ENCODE measurements at regions not wholly inside any gene's neighbourhood (a gene's known extent, or its start where the extent isn't known, plus 50 kb on each side); places are given as distances from the start of the nearest gene placed in this dataset.

DNA sequence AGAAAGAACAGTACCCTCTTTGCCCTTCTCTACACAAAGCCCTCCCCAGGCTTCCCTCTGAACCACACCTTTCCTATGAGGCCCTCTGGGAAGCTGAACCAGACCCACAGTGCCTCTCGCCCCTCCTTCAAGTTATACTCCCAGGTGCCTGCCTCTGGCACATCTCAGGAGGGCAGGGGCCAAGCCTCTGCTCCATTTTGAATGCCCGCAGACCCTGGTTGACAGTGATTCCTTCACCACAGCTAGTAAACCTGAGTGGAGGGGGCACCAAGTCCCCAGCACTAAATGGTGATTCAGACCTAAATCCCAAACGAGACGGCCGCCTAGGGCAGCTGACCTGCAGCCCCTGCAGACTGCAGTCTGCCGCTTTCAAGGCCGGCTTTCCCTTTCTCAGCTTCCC lies 230.5 kb upstream of the ZNF32 start:
- no peak overlapping the region for H3K9ac ChIP-seq (ENCODE audit: low read length)
- H3K9me3 ChIP-seq (ENCODE audit: insufficient read depth, low read length): no peaks in the 10 kb centered on the region
- no peak for TF ChIP-seq EZH2phosphoT487 (IDR thresholded peaks at IDR 0.05; ENCODE audit: low read depth)
- TF ChIP-seq, protein P1, sequence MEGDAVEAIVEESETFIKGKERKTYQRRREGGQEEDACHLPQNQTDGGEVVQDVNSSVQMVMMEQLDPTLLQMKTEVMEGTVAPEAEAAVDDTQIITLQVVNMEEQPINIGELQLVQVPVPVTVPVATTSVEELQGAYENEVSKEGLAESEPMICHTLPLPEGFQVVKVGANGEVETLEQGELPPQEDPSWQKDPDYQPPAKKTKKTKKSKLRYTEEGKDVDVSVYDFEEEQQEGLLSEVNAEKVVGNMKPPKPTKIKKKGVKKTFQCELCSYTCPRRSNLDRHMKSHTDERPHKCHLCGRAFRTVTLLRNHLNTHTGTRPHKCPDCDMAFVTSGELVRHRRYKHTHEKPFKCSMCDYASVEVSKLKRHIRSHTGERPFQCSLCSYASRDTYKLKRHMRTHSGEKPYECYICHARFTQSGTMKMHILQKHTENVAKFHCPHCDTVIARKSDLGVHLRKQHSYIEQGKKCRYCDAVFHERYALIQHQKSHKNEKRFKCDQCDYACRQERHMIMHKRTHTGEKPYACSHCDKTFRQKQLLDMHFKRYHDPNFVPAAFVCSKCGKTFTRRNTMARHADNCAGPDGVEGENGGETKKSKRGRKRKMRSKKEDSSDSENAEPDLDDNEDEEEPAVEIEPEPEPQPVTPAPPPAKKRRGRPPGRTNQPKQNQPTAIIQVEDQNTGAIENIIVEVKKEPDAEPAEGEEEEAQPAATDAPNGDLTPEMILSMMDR (IDR thresholded peaks at IDR 0.05; ENCODE audit: low read depth, low read length): no peak
- no peaks in the 10 kb centered on the region for H3K4me1 ChIP-seq (ENCODE audit: low read length)
- H3K4me2 ChIP-seq (ENCODE audit: low read length): no peak overlapping the region
- H3K27me3 ChIP-seq (ENCODE audit: low read depth, low read length): no peaks in the 10 kb centered on the region
- H3K36me3 ChIP-seq (replicated peaks; ENCODE audit: low read depth, low read length): no peaks in the 10 kb centered on the region
- H3K27ac ChIP-seq (ENCODE audit: low read length): no peak overlapping the region
- H3K4me3 ChIP-seq (ENCODE audit: low read length): no peak overlapping the region
- no peaks in the 10 kb centered on the region for H4K20me1 ChIP-seq (ENCODE audit: insufficient read depth, low read length)
- H2AFZ ChIP-seq (ENCODE audit: low read depth, low read length): no peak overlapping the region
- no peaks in the 10 kb centered on the region for H3K79me2 ChIP-seq (ENCODE audit: low read length)

DNA sequence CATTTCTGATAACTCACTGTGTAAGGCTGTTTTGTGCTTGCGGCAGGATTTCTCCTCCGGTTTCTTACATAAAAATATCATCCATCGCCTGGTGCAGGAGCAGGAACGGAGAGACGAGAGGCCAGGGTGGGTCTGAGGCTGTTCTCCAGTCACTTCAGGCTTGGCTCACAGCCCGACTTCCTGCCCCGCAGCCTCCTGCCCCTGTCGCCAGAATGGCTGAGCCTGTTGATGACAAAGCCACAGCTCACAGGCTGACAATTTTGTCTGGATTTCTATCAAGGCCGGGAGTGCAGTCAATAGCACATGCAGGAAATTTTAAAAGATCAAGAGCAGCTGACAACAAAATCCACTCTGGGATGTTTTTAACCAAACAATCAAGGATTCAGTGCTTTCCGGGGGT lies 229.7 kb upstream of the ZNF32 start:
- no peaks in the 10 kb centered on the region for H3K4me1 ChIP-seq (ENCODE audit: low read length)
- H3K4me2 ChIP-seq (ENCODE audit: low read length): no peak overlapping the region
- TF ChIP-seq, protein P1 (IDR thresholded peaks at IDR 0.05; ENCODE audit: low read depth, low read length): no peak
- no peak for TF ChIP-seq EZH2phosphoT487 (IDR thresholded peaks at IDR 0.05; ENCODE audit: low read depth)
- H4K20me1 ChIP-seq (ENCODE audit: insufficient read depth, low read length): no peaks in the 10 kb centered on the region
- no peak overlapping the region for H2AFZ ChIP-seq (ENCODE audit: low read depth, low read length)
- H3K36me3 ChIP-seq (replicated peaks; ENCODE audit: low read depth, low read length): no peaks in the 10 kb centered on the region
- no peaks in the 10 kb centered on the region for H3K79me2 ChIP-seq (ENCODE audit: low read length)
- no peak overlapping the region for H3K9ac ChIP-seq (ENCODE audit: low read length)
- no peaks in the 10 kb centered on the region for H3K9me3 ChIP-seq (ENCODE audit: insufficient read depth, low read length)
- no peak overlapping the region for H3K27ac ChIP-seq (ENCODE audit: low read length)
- no peak overlapping the region for H3K4me3 ChIP-seq (ENCODE audit: low read length)
- no peaks in the 10 kb centered on the region for H3K27me3 ChIP-seq (ENCODE audit: low read depth, low read length)

DNA sequence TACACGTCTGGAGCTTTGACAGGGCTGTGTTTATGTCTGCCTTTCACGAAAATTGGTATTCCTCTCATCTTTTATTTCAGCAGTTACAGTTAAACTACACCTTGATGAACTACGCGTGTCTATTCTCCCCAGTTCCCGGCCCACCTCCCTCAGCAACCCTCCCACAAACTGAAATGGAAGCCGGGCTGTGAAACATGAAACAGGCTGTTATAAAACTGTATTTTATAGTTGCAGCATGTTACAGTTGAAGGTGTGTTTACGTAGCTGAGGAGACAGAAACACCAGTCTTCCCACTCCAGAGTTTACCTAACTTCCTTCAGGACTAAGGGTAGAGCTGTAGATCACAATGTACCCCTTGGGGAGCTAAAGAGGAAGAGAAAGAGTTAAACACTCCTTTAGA lies 228.3 kb upstream of the ZNF32 start:
- Histone ChIP-seq H3K4me3 (ENCODE audit: low read length) (no peak overlapping the region), H3K36me3 (replicated peaks; ENCODE audit: low read depth, low read length) (no peaks in the 10 kb centered on the region), H2AFZ (ENCODE audit: low read depth, low read length) (no peak overlapping the region), H3K27ac (ENCODE audit: low read length) (no peak overlapping the region), H3K4me1 (ENCODE audit: low read length) (no peaks in the 10 kb centered on the region), H3K9ac (ENCODE audit: low read length) (no peak overlapping the region), H3K9me3 (ENCODE audit: insufficient read depth, low read length) (no peaks in the 10 kb centered on the region), H4K20me1 (ENCODE audit: insufficient read depth, low read length) (no peaks in the 10 kb centered on the region), H3K4me2 (ENCODE audit: low read length) (no peak overlapping the region), H3K79me2 (ENCODE audit: low read length) (no peaks in the 10 kb centered on the region), H3K27me3 (ENCODE audit: low read depth, low read length) (no peaks in the 10 kb centered on the region)
- TF ChIP-seq, protein P1 (IDR thresholded peaks at IDR 0.05; ENCODE audit: low read depth, low read length): no peak
- TF ChIP-seq EZH2phosphoT487 (IDR thresholded peaks at IDR 0.05; ENCODE audit: low read depth): no peak

DNA sequence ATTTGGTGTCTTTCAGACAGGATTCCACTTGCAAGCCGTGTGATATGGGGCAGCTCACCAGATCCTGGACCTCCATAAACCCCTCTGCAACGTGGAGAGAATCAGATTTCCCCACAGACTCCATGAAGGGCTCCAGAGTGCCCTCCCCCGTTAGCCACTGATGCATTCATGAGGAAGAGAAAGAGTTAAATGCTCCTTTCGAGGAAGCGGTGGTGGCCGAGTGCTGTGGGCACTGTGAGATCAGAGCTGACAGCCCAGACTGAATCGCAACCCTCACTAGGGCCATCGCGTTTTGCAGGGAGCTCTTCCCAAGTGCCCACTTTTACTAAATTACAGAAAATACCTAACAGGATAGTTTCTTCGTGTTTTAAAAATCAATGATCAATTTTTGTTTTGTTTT lies 226.3 kb upstream of the ZNF32 start:
- H3K4me2 ChIP-seq (ENCODE audit: low read length): no peak overlapping the region
- H3K4me3 ChIP-seq (ENCODE audit: low read length): no peak overlapping the region
- H3K4me1 ChIP-seq (ENCODE audit: low read length): no peaks in the 10 kb centered on the region
- H3K27ac ChIP-seq (ENCODE audit: low read length): no peak overlapping the region
- H3K79me2 ChIP-seq (ENCODE audit: low read length): no peaks in the 10 kb centered on the region
- TF ChIP-seq EZH2phosphoT487 (IDR thresholded peaks at IDR 0.05; ENCODE audit: low read depth): no peak
- TF ChIP-seq, protein P1 (IDR thresholded peaks at IDR 0.05; ENCODE audit: low read depth, low read length): no peak
- H3K36me3 ChIP-seq (replicated peaks; ENCODE audit: low read depth, low read length): no peaks in the 10 kb centered on the region
- no peaks in the 10 kb centered on the region for H4K20me1 ChIP-seq (ENCODE audit: insufficient read depth, low read length)
- H2AFZ ChIP-seq (ENCODE audit: low read depth, low read length): no peak overlapping the region
- no peaks in the 10 kb centered on the region for H3K9me3 ChIP-seq (ENCODE audit: insufficient read depth, low read length)
- no peak overlapping the region for H3K9ac ChIP-seq (ENCODE audit: low read length)
- no peaks in the 10 kb centered on the region for H3K27me3 ChIP-seq (ENCODE audit: low read depth, low read length)
